ENCODE measurements at regions not wholly inside any gene's neighbourhood (a gene's known extent, or its start where the extent isn't known, plus 50 kb on each side); places are given as distances from the start of the nearest gene placed in this dataset.

DNA sequence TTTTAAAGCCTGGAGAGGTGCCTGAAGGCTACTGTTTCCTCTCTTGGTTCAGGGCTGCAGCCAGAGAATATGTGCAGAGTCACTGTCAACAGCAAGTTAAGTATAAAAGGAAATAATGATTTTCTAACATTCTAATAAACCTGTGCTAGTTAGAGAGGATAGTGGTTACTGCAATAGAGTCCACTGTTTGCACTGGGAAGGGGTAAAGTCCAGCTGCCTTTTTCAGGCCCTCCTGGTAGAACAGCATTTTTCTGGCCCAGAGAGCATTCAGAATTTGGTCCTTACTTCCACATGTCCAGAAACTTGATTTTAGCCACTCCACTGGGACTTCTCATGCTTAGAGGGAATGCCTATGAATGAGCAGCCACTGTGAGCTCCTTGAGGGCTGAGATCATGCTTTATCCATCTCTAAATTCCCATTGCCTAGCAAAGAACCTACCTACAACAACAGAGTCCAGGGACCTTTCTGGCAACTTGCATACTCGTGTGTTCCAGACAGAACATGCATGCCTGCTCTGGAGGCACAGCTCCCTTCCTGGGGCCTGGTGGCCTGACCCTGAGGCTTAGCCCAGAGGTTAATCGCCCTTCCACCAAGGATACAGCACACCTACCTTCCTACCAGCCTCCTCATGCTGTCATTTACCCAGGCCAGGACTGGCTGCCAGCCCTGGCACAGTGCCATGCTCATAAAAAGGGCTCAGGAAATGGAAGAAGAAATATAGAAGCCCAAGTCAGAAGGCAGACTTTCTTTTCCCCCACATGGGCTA is 50.3 kb upstream of the ATP13A3 start:
- DNase-seq (ENCODE audit: low spot score) = peak; percentile 36
